ENCODE measurements at regions not wholly inside any gene's neighbourhood (a gene's known extent, or its start where the extent isn't known, plus 50 kb on each side); places are given as distances from the start of the nearest gene placed in this dataset.
"Not testable (repeated sequence)": the region's sequence is repeated elsewhere in the genome, so short reads cannot be mapped to it uniquely, and the experiment has no call there.

DNA sequence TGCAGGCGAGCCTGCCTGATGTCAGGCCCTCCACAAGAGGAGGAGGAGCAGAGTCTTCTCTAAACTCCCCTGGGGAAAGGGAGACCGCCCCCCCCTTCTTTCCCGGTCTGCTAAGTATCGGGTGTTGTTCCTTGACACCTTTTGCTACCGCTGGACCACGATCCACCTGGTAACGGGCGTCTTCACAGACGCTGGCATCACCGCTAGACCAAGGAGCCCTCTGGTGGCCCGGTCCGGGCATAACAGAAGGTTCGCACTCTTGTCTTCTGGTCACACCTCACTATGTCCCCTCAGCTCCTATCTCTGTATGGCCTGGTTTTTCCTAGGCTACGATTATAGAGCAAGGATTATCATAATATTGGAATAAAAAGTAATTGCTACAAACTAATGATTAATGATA lies 86.0 kb upstream of the TNK2 start:
- TF ChIP-seq POLR2A (IDR thresholded peaks at IDR 0.05): not testable (repeated sequence)
- TF ChIP-seq, protein P1, sequence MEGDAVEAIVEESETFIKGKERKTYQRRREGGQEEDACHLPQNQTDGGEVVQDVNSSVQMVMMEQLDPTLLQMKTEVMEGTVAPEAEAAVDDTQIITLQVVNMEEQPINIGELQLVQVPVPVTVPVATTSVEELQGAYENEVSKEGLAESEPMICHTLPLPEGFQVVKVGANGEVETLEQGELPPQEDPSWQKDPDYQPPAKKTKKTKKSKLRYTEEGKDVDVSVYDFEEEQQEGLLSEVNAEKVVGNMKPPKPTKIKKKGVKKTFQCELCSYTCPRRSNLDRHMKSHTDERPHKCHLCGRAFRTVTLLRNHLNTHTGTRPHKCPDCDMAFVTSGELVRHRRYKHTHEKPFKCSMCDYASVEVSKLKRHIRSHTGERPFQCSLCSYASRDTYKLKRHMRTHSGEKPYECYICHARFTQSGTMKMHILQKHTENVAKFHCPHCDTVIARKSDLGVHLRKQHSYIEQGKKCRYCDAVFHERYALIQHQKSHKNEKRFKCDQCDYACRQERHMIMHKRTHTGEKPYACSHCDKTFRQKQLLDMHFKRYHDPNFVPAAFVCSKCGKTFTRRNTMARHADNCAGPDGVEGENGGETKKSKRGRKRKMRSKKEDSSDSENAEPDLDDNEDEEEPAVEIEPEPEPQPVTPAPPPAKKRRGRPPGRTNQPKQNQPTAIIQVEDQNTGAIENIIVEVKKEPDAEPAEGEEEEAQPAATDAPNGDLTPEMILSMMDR (IDR thresholded peaks at IDR 0.05): peak in 1 of 4 donors; percentile 50
